HepG2 (cell line): ENCODE measurements at regions not wholly inside any gene's neighbourhood (a gene's known extent, or its start where the extent isn't known, plus 50 kb on each side); places are given as distances from the start of the nearest gene placed in this dataset.

Experiments
- ATAC-seq: fragments of 200-7000 bp; cut with Tn5 transposase; 3 replicates; pipeline ENCODE4 v1.9.1; 2020; ENCODE audit warnings: mild to moderate bottlenecking, moderate library complexity
- BruUV-seq: library from RNA; stranded (reverse); fragments of 400-500 nt; replicated peaks from 2 replicates; lab custom pipeline; 2021; lab: Mats Ljungman, UMichigan
- CTCF ChIA-PET: fragments of 300-600 bp; formaldehyde crosslinking; extraction: SDS; loops from one replicate; lab custom pipeline; 2021; ENCODE audit warnings: low total read pairs, inconsistent platforms, low intra/inter-chr PET ratio; lab: Yijun Ruan, JAX
- POLR2A ChIA-PET: fragments of 350-600 bp; sonication (Branson Sonifier 250); formaldehyde crosslinking; loops from one replicate; lab custom pipeline; 2020; ENCODE audit warnings: antibody characterized with exemption, inconsistent platforms; lab: Yijun Ruan, JAX
- DNase-seq: peaks from one replicate; pipeline ENCODE4 v3.0.0-alpha.2; 2015; ENCODE audit warnings: low spot score
- FAIRE-seq: peaks from 3 replicates; lab custom pipeline; 2011; peaks lifted over from hg19 to GRCh38; lab: Jason Lieb, UNC
- H2AFZ ChIP-seq: one replicate; pipeline ENCODE4 v1.6.1; 2011; ENCODE audit warnings: low read length, inconsistent platforms
- H3K27ac ChIP-seq: fragments of 300-600 bp; 3 replicates; pipeline ENCODE4 v1.8.0; 2011; ENCODE audit warnings: mixed run types, mild to moderate bottlenecking, mixed read lengths, low read length, inconsistent platforms; ENCODE audit not compliant: insufficient read depth; ENCODE audit errors: extremely low read length
- H3K27me3 ChIP-seq, 2 experiments: fragments of 200-600 bp in 1 of 2; 2 replicates in 1 of 2; 3 replicates in 1 of 2; pipeline versions ENCODE4 v1.6.0 to v1.8.0; 2011; ENCODE audit warnings: low read length in 2 of 2, mild to moderate bottlenecking in 2 of 2, moderate library complexity in 2 of 2, inconsistent platforms in 1 of 2; ENCODE audit not compliant: insufficient read depth in 2 of 2, control insufficient read depth in 1 of 2
- H3K36me3 ChIP-seq, 2 experiments: fragments of 200-600 bp in 1 of 2; replicated peaks in 1 of 2; 2 replicates in 1 of 2; 3 replicates in 1 of 2; pipeline versions ENCODE4 v1.5.1 to v1.8.0; 2011; ENCODE audit warnings: low read length in 2 of 2, inconsistent platforms in 1 of 2; ENCODE audit not compliant: insufficient read depth in 2 of 2, control insufficient read depth in 1 of 2
- H3K4me1 ChIP-seq: 2 replicates; pipeline ENCODE4 v1.5.1; 2012; ENCODE audit warnings: low read length, inconsistent platforms; ENCODE audit not compliant: insufficient read depth
- H3K4me2 ChIP-seq: 2 replicates; pipeline ENCODE4 v1.6.0; 2011; ENCODE audit warnings: low read depth, low read length, inconsistent platforms
- H3K4me3 ChIP-seq, 3 experiments: fragments of 200-600 bp in 1 of 3; sonication (generic), shearing (Covaris generic) in 1 of 3; replicated peaks in 1 of 3; 2 replicates each; pipeline ENCODE4 v1.5.1; 2011 to 2016; ENCODE audit warnings: low read length in 3 of 3, inconsistent platforms in 2 of 3, low read depth in 2 of 3, mild to moderate bottlenecking in 2 of 3, control low read depth in 1 of 3, mixed read lengths in 1 of 3; ENCODE audit not compliant: insufficient read depth in 1 of 3
- H3K79me2 ChIP-seq: one replicate; pipeline ENCODE4 v1.6.1; 2011; ENCODE audit warnings: low read length, inconsistent platforms; ENCODE audit not compliant: insufficient read depth
- H3K9ac ChIP-seq: 2 replicates; pipeline ENCODE4 v1.6.0; 2011; ENCODE audit warnings: mild to moderate bottlenecking, low read depth, low read length, inconsistent platforms; ENCODE audit not compliant: insufficient read depth
- H3K9me3 ChIP-seq: 2 replicates; pipeline ENCODE4 v1.5.1; 2012; ENCODE audit warnings: mild to moderate bottlenecking, low read length
- H4K20me1 ChIP-seq: 2 replicates; pipeline ENCODE4 v1.6.0; 2011; ENCODE audit warnings: inconsistent platforms, mild to moderate bottlenecking, low read length, moderate library complexity; ENCODE audit not compliant: insufficient read depth
- CEBPB ChIP-seq: IDR thresholded peaks from 2 replicates; pipeline ENCODE4 v1.6.1; 2011; ENCODE audit warnings: low read depth, low read length, improper control_type of control experiment, borderline replicate concordance
- FLYWCH1 ChIP-seq: sonication (generic); formaldehyde crosslinking; IDR thresholded peaks from 2 replicates; pipeline ENCODE4 v1.8.1; 2023; ENCODE audit warnings: mild to moderate bottlenecking, missing genetic modification reagents
- FOXA3 ChIP-seq: IDR thresholded peaks from 2 replicates; pipeline ENCODE4 v1.6.1; 2016; ENCODE audit warnings: missing genetic modification reagents, missing compliant biosample characterization
- NFYB ChIP-seq: sonication (generic); formaldehyde crosslinking; IDR thresholded peaks from 2 replicates; pipeline ENCODE4 v1.4.0; 2020; ENCODE audit warnings: missing genetic modification reagents
- TARDBP ChIP-seq: sonication (generic); formaldehyde crosslinking; IDR thresholded peaks from 2 replicates; pipeline ENCODE4 v1.8.0; 2022; ENCODE audit warnings: mild to moderate bottlenecking, missing genetic modification reagents
- USF2 ChIP-seq, 2 experiments: sonication (generic) in 1 of 2; formaldehyde crosslinking in 1 of 2; IDR thresholded peaks; 2 replicates each; pipeline versions ENCODE4 v1.5.1 to v1.6.1; 2011 to 2020; ENCODE audit warnings: borderline replicate concordance in 1 of 2, low read depth in 1 of 2, low read length in 1 of 2, mild to moderate bottlenecking in 1 of 2, missing genetic modification reagents in 1 of 2, moderate library complexity in 1 of 2
- XRCC5 ChIP-seq: fragments of 200-400 bp; formaldehyde crosslinking; optimal IDR thresholded peaks from 2 replicates; pipeline ENCODE3; 2017; ENCODE audit warnings: mild to moderate bottlenecking, low read length
- YY1 ChIP-seq: IDR thresholded peaks from 2 replicates; pipeline ENCODE4 v1.6.1; 2011; ENCODE audit warnings: low read length, low read depth, moderate library complexity, mild to moderate bottlenecking; ENCODE audit not compliant: insufficient read depth, insufficient replicate concordance
- ZNF816 ChIP-seq: sonication (generic); formaldehyde crosslinking; IDR thresholded peaks from 2 replicates; pipeline ENCODE4 v1.8.0; 2022; ENCODE audit warnings: missing genetic modification reagents, mild to moderate bottlenecking, borderline replicate concordance
- ZNF850 ChIP-seq: sonication (generic); formaldehyde crosslinking; conservative IDR thresholded peaks from 2 replicates; pipeline ENCODE4 v1.9.0; 2021; ENCODE audit warnings: mild to moderate bottlenecking, missing genetic modification reagents
- WGBS: methylation state at CpG from one replicate; pipeline ENCODE4 v1.1.6; 2017; ENCODE audit warnings: low lambda C conversion rate; 5-methylcytosine and 5-hydroxymethylcytosine counted together
- in situ Hi-C: cut with HindIII; loops from 2 replicates; pipeline ENCODE4 v1.10.0; 2017; ENCODE audit warnings: low pct_unique_long_range_greater_than_20kb; ENCODE audit not compliant: extremely low pct_ligation_motif_present
- intact Hi-C: fragments of 100-400 bp; cut with micrococcal nuclease; formaldehyde crosslinking; loops from one replicate; pipeline ENCODE4 v1.10.0; 2022; ENCODE audit not compliant: unreplicated experiment

GRCh38 chr5:42887575-42887974 is 75.9 kb upstream of the SELENOP start:
- Histone ChIP-seq H3K36me3 (no peaks in the 10 kb centered on the region), H3K9ac (no peak overlapping the region), H3K4me3 (no peak overlapping the region), H3K4me2 (no peak overlapping the region), H2AFZ (no peak overlapping the region), H3K27me3 (no peaks in the 10 kb centered on the region), H3K9me3 (no peaks in the 10 kb centered on the region), H4K20me1 (no peaks in the 10 kb centered on the region), H3K79me2 (peaks cover 36% of the 10 kb centered on the region), H3K4me1 (peaks cover 65% of the 10 kb centered on the region), H3K27ac (no peak overlapping the region)
- in situ Hi-C loops (loop anchor here (10.0 kb wide), 1 partner anchor 83 kb away; no protein-coding TSS in a partner anchor), intact Hi-C loops (loop anchor here (10.0 kb wide), 2 partner anchors 293 to 373 kb away; no protein-coding TSS in a partner anchor)
- DNase-seq: no peak
- ChIA-PET POLR2A (interaction anchor here (1.3 to 2.4 kb wide), 4 partner anchors 62 to 86 kb away, joined by 6 to 16 read pairs (median 8); partner anchors contain the start of gene SELENOP), CTCF (no interaction called here)
- no peak for ATAC-seq
- no peak for TF ChIP-seq USF2 (IDR thresholded peaks at IDR 0.05; ENCODE audit: low read depth, low read length)
- TF ChIP-seq USF2 (CRISPR knock-in tag; IDR thresholded peaks at IDR 0.05; ENCODE audit: borderline replicate concordance): no peak
- no peak for TF ChIP-seq ZNF850 (CRISPR knock-in tag)
- TF ChIP-seq CEBPB: peak; percentile 73
- TF ChIP-seq TARDBP (CRISPR knock-in tag): no peak
- 25% methylated on average over 1 of the region's 1 CpG for WGBS
- no peak for FAIRE-seq
- BruUV-seq: no TSS peak

DNA sequence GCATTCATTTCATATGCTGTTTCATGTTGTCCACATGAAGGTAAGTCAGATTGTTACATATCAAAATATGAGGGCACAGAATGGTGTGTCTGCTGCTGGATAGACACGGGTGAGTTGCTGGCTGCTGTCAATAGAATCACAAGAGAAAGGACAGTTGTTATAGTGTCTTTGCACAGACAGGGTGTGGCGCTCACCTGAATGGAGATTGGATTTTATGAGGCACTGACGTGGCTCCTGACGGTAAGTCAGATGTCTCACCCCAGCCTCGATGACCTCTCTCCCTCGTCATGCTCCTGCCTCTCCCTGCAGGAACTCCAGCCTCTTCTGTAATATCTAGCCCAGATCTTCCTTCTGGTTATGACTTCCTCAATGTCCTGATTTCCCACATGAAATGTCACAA is 75.4 kb upstream of the SELENOP start:
- Histone ChIP-seq H3K27me3 (no peaks in the 10 kb centered on the region), H3K36me3 (no peaks in the 10 kb centered on the region), H3K4me3 (no peak overlapping the region), H3K9me3 (no peaks in the 10 kb centered on the region), H4K20me1 (no peaks in the 10 kb centered on the region), H2AFZ (no peak overlapping the region), H3K4me2 (no peak overlapping the region), H3K79me2 (peaks cover 37% of the 10 kb centered on the region), H3K4me1 (peaks cover 69% of the 10 kb centered on the region), H3K27ac (no peak overlapping the region), H3K9ac (no peak overlapping the region)
- in situ Hi-C loops: loop anchor here (10.0 kb wide), 1 partner anchor 82 kb away; no protein-coding TSS in a partner anchor
- POLR2A ChIA-PET: interaction anchor here (1.3 to 2.4 kb wide), 3 partner anchors 62 to 86 kb away, joined by 6 to 16 read pairs (median 7); partner anchors contain the start of gene SELENOP
- no peak for DNase-seq
- ATAC-seq: no peak
- 95% methylated on average over 6 of the region's 6 CpGs for WGBS
- intact Hi-C loops: loop anchor here (10.0 kb wide), 2 partner anchors 292 to 372 kb away; no protein-coding TSS in a partner anchor
- no peak for FAIRE-seq
- CTCF ChIA-PET: interaction anchor here (0.7 kb wide), 1 partner anchor 164 kb away, joined by 3 read pairs; no protein-coding TSS in a partner anchor
- BruUV-seq: no TSS peak
- no peak for TF ChIP-seq FOXA3
- TF ChIP-seq ZNF816 (CRISPR knock-in tag): no peak
- TF ChIP-seq NFYB: no peak
- no peak for TF ChIP-seq XRCC5
- TF ChIP-seq YY1: no peak
- no peak for TF ChIP-seq FLYWCH1 (CRISPR knock-in tag)
